Heart left ventricle (tissue), 16 donors: ENCODE measurements at regions not wholly inside any gene's neighbourhood (a gene's known extent, or its start where the extent isn't known, plus 50 kb on each side); places are given as distances from the start of the nearest gene placed in this dataset.

Experiments used
- ATAC-seq, 4 donors: fragments of 200-7000 bp; cut with Tn5 transposase; one replicate each; pipeline ENCODE4 v1.9.1; 2020 to 2022; ENCODE audit warnings: moderate library complexity in 4 of 4, mild to moderate bottlenecking in 3 of 4, moderate number of reproducible peaks in 1 of 4
- DNase-seq, 5 donors: peaks; one replicate each; pipeline ENCODE4 v3.0.0-alpha.2; 2020
- H3K27ac ChIP-seq, 12 donors: fragments of 200-600 bp; sonication (generic) in 4 of 12; one replicate each; pipeline versions ENCODE4 v1.5.0 to v1.8.0; 2016 to 2022; ENCODE audit warnings: mild to moderate bottlenecking in 2 of 12
- H3K27me3 ChIP-seq, 9 donors: fragments of 200-600 bp; sonication (generic) in 2 of 9; one replicate each; pipeline versions ENCODE4 v1.5.1 to v1.8.0; 2016 to 2022; ENCODE audit warnings: mild to moderate bottlenecking in 3 of 9
- H3K36me3 ChIP-seq, 9 donors: fragments of 200-600 bp; sonication (generic) in 2 of 9; one replicate each; pipeline versions ENCODE4 v1.5.0 to v1.8.0; 2018 to 2022; ENCODE audit warnings: mild to moderate bottlenecking in 2 of 9
- H3K4me1 ChIP-seq, 12 donors: fragments of 200-600 bp; sonication (generic) in 4 of 12; one replicate each; pipeline versions ENCODE4 v1.5.0 to v1.8.0; 2016 to 2022; ENCODE audit warnings: mild to moderate bottlenecking in 3 of 12
- H3K4me3 ChIP-seq, 12 donors: fragments of 200-600 bp; sonication (generic) in 4 of 12; one replicate each; pipeline versions ENCODE4 v1.5.0 to v1.8.0; 2017 to 2022; ENCODE audit warnings: mild to moderate bottlenecking in 9 of 12, moderate library complexity in 4 of 12
- H3K9me3 ChIP-seq, 12 donors: fragments of 200-600 bp; sonication (generic) in 4 of 12; one replicate each; pipeline versions ENCODE4 v1.5.0 to v1.8.0; 2016 to 2022; ENCODE audit warnings: mild to moderate bottlenecking in 1 of 12
- POLR2A ChIP-seq, 2 donors: fragments of 450-650 bp; IDR thresholded peaks; one replicate each; pipeline ENCODE4 v1.6.1; 2017; ENCODE audit warnings: antibody characterized with exemption in 2 of 2, mild to moderate bottlenecking in 2 of 2, moderate library complexity in 2 of 2
- WGBS, 4 donors: extraction: QIAGEN DNeasy Blood & Tissue Kit in 2 of 4; methylation state at CpG; one replicate each; pipeline versions ENCODE4 v1.1.5 to v1.1.7; 2013 to 2018; 5-methylcytosine and 5-hydroxymethylcytosine counted together
- intact Hi-C, 10 donors: fragments of 100-400 bp; cut with DNase I; formaldehyde crosslinking; loops; one replicate each; pipeline versions ENCODE4 v1.11.1 to v1.14.2; 2022
- TF ChIP-seq, protein P1 (sequence below), 12 donors: fragments of 200-600 bp; sonication (generic) in 4 of 12; IDR thresholded peaks; one replicate each; pipeline versions ENCODE4 v1.5.0 to v1.8.0; 2018 to 2022; ENCODE audit warnings: antibody characterized with exemption in 12 of 12, mild to moderate bottlenecking in 5 of 12
- donor health status: ischemic (EF 13 %, LVEDD 7.1; RV severe dilation, severe dysfunction).
- donor health status: healthy with polysubstance abuse.
- donor health status: DM: no; HTN: yes; CAD: no.
- donor health status: DM: no; HTN: no; CAD: no.
- donor health status: ischemic (EF 25% LVEDD 6.9; RV normal size, moderate dysfunction).
- donor health status: ischemic (EF 25% LVEDD 5.7; RV mildly dilated, moderate dysfunction).
- donor health status: healthy.
- donor health status: DM: yes; HTN: yes; CAD: no.
- donor health status: ischemic (EF 35%, LVEDD 5.7; RV mildly dilated, moderate dysfunction).
- donor health status: nonischemic (EF 11% LVEDD 7.7; RV severe dilation, severe dysfunction).
- donor health status: DM: yes; HTN: yes; CAD: no.
- donor health status: PGD.
- donor health status: ischemic (EF 29% LVEDD 5.4; RV normal size, mild dysfunction).
- donor health status: nonischemic (EF 23%, LVEDD 6.1; RV moderate dilation, normal function).

DNA sequence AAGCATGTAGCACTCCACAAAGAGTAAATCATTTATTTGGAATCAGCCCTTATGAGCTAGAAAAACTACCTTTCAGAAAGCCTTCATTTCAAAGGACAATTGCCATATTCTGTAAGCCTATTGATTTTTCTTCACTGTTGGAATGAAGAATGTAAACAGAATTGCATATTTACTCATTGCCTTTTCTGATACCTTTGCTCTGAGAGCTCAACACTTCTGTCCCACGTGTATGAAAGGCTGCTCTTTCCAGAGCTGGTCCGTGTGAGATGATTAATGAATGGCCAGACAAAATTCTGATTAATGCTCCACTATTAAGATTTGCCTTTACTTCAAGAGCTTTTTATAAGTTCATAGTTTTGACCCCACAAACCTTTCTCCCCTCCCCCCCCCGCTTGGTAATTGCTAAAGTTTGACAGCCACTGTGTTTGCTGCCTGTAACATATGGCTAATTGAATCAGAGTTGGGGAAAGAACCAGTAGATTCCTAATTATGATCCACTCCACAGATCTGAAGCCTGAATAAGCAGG, 63.0 kb upstream of the PLEKHA5 start:
- ATAC-seq = no peak

DNA sequence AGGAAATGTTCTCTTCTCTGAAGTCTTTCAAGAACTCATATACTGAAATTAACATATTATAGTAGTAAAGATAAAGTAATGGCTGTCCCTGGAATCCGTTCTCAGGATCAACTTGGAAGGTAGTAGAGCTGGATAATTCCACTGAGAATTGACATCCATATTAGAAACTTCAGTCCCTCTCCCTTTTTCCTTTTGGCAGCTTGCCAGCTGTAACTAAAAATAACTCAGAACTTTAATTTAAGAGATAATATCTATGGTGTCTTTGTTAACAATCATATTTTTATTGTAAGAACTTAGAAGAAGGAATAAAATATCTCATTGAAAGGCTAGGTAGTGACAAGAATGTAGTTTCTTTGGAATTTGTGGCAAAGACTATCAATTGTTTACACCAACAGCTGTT, 61.4 kb upstream of the PLEKHA5 start:
- intact Hi-C loops = no loop called here
- TF ChIP-seq, protein P1, sequence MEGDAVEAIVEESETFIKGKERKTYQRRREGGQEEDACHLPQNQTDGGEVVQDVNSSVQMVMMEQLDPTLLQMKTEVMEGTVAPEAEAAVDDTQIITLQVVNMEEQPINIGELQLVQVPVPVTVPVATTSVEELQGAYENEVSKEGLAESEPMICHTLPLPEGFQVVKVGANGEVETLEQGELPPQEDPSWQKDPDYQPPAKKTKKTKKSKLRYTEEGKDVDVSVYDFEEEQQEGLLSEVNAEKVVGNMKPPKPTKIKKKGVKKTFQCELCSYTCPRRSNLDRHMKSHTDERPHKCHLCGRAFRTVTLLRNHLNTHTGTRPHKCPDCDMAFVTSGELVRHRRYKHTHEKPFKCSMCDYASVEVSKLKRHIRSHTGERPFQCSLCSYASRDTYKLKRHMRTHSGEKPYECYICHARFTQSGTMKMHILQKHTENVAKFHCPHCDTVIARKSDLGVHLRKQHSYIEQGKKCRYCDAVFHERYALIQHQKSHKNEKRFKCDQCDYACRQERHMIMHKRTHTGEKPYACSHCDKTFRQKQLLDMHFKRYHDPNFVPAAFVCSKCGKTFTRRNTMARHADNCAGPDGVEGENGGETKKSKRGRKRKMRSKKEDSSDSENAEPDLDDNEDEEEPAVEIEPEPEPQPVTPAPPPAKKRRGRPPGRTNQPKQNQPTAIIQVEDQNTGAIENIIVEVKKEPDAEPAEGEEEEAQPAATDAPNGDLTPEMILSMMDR (IDR thresholded peaks at IDR 0.05) = no peak
- no peak for TF ChIP-seq POLR2A (IDR thresholded peaks at IDR 0.05)
- WGBS, 4 donors = 24 to 40% (median 35%) methylated on average over 1 of the region's 1 CpG

More for the DNA sequence above, 63.0 kb upstream of the PLEKHA5 start:
- no peaks in the 10 kb centered on the region for H3K4me1 ChIP-seq
- WGBS, 4 donors = 42 to 57% (median 49%) methylated on average over 3 of the region's 3 CpGs
- no peak overlapping the region for H3K27ac ChIP-seq
- H3K9me3 ChIP-seq = peaks cover 0 to 9% (median 0%) of the 10 kb centered on the region in 12 donors
- no peak overlapping the region for H3K4me3 ChIP-seq
- TF ChIP-seq POLR2A (IDR thresholded peaks at IDR 0.05) = no peak
- TF ChIP-seq, protein P1 (IDR thresholded peaks at IDR 0.05) = no peak
- intact Hi-C loops = no loop called here
- DNase-seq = no peak
- H3K36me3 ChIP-seq = no peaks in the 10 kb centered on the region
- no peaks in the 10 kb centered on the region for H3K27me3 ChIP-seq

DNA sequence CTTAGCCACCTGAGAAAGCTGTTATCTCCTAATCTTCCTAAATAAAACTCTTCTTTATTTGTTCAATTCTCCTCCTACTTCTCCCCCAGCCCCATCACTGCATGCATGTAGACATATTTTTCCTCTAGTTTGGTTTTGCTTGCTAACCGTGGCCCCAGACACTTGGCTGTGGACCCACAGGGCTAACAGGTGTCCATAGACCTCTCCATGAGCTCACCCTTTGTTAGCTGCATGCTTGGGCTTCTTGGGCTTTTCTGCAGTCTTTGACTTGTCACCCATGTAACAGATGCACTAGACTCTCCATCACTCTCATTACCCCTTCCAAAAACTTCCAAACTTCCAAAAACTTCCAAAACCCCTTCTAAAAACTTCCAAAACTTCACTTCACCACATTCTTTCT, 59.2 kb upstream of the PLEKHA5 start:
- no peaks in the 10 kb centered on the region for H3K36me3 ChIP-seq
- intact Hi-C loops = no loop called here
- no peak overlapping the region for H3K4me3 ChIP-seq
- TF ChIP-seq POLR2A (IDR thresholded peaks at IDR 0.05) = no peak
- TF ChIP-seq, protein P1 (IDR thresholded peaks at IDR 0.05) = no peak
- H3K4me1 ChIP-seq = no peaks in the 10 kb centered on the region
- H3K9me3 ChIP-seq = peaks cover 0 to 9% (median 0%) of the 10 kb centered on the region in 12 donors
- DNase-seq (no peak), ATAC-seq (no peak)
- no peaks in the 10 kb centered on the region for H3K27me3 ChIP-seq
- H3K27ac ChIP-seq = no peak overlapping the region
- 74 to 96% (median 85%) methylated on average over 1 of the region's 1 CpG for WGBS, 4 donors

More for the DNA sequence above, 61.4 kb upstream of the PLEKHA5 start:
- no peak for DNase-seq
- ATAC-seq = no peak
- Histone ChIP-seq H3K4me1 (no peaks in the 10 kb centered on the region), H3K36me3 (no peaks in the 10 kb centered on the region), H3K27me3 (no peaks in the 10 kb centered on the region), H3K27ac (no peak overlapping the region), H3K4me3 (no peak overlapping the region), H3K9me3 (peaks cover 0 to 9% (median 0%) of the 10 kb centered on the region in 12 donors)

DNA sequence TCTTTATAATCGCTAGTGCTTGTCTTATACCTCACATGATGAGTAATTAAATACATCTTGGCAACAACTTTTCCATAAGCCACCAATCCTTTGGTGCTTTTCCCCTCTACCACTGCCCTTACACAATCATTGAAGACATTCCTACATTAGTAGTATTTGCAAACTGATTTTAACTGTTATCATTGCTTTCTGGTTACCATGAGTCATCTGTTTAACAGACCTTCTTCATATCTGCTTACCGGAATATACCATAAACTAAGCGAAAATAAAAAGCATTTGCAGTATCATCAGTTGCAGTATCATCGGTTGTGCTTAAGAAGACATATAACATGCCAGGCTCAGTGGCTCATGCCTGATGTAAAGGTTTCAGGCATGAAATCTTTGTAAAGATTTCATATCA, 54.8 kb upstream of the PLEKHA5 start:
- no peak for TF ChIP-seq POLR2A (IDR thresholded peaks at IDR 0.05)
- TF ChIP-seq, protein P1 (IDR thresholded peaks at IDR 0.05) = no peak
- Histone ChIP-seq H3K4me1 (no peaks in the 10 kb centered on the region), H3K9me3 (no peaks in the 10 kb centered on the region), H3K36me3 (no peaks in the 10 kb centered on the region), H3K4me3 (no peak overlapping the region), H3K27me3 (no peaks in the 10 kb centered on the region), H3K27ac (no peak overlapping the region)
- WGBS, 4 donors = 69 to 83% (median 79%) methylated on average over 4 of the region's 4 CpGs
- intact Hi-C loops = no loop called here
- ATAC-seq = no peak
- DNase-seq = no peak
